ENCODE measurements at regions not wholly inside any gene's neighbourhood (a gene's known extent, or its start where the extent isn't known, plus 50 kb on each side); places are given as distances from the start of the nearest gene placed in this dataset.

DNA sequence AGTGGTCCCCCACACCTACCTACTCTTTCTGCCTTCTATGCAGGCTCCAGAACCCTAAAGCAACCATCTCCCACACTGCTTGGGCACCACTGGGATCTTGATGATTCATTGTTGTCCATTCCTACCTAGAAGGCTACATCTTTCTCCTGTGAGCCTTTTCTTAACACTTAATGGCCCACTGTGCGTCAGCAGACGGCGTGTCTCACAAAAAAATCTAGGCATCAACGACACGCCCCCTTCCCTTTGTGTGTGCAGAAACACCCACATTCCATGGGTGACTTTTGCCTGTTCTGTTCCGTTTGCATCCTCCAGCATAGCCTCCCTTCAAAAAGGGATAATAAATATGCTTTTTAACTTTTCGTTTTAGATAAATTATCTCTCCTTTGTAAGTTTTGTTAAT, 99.7 kb upstream of the CYRIA start:
- H3K4me2 ChIP-seq (ENCODE audit: low read length) = no peak overlapping the region
- H4K20me1 ChIP-seq (ENCODE audit: insufficient read depth, low read length) = no peaks in the 10 kb centered on the region
- no peak overlapping the region for H2AFZ ChIP-seq (ENCODE audit: low read depth, low read length)
- no peaks in the 10 kb centered on the region for H3K79me2 ChIP-seq (ENCODE audit: low read length)
- H3K27ac ChIP-seq (ENCODE audit: low read length) = no peak overlapping the region
- no peaks in the 10 kb centered on the region for H3K36me3 ChIP-seq (replicated peaks; ENCODE audit: low read depth, low read length)
- H3K4me3 ChIP-seq (ENCODE audit: low read length) = no peak overlapping the region
- H3K4me1 ChIP-seq (ENCODE audit: low read length) = peaks cover 7% of the 10 kb centered on the region; the same call in 1 of the 2 replicates
- TF ChIP-seq EZH2phosphoT487 (IDR thresholded peaks at IDR 0.05; ENCODE audit: low read depth) = no peak
- TF ChIP-seq, protein P1, sequence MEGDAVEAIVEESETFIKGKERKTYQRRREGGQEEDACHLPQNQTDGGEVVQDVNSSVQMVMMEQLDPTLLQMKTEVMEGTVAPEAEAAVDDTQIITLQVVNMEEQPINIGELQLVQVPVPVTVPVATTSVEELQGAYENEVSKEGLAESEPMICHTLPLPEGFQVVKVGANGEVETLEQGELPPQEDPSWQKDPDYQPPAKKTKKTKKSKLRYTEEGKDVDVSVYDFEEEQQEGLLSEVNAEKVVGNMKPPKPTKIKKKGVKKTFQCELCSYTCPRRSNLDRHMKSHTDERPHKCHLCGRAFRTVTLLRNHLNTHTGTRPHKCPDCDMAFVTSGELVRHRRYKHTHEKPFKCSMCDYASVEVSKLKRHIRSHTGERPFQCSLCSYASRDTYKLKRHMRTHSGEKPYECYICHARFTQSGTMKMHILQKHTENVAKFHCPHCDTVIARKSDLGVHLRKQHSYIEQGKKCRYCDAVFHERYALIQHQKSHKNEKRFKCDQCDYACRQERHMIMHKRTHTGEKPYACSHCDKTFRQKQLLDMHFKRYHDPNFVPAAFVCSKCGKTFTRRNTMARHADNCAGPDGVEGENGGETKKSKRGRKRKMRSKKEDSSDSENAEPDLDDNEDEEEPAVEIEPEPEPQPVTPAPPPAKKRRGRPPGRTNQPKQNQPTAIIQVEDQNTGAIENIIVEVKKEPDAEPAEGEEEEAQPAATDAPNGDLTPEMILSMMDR (IDR thresholded peaks at IDR 0.05; ENCODE audit: low read depth, low read length) = no peak
- H3K9ac ChIP-seq (ENCODE audit: low read length) = no peak overlapping the region
- no peaks in the 10 kb centered on the region for H3K9me3 ChIP-seq (ENCODE audit: insufficient read depth, low read length)
- H3K27me3 ChIP-seq (ENCODE audit: low read depth, low read length) = peaks cover 11% of the 10 kb centered on the region

DNA sequence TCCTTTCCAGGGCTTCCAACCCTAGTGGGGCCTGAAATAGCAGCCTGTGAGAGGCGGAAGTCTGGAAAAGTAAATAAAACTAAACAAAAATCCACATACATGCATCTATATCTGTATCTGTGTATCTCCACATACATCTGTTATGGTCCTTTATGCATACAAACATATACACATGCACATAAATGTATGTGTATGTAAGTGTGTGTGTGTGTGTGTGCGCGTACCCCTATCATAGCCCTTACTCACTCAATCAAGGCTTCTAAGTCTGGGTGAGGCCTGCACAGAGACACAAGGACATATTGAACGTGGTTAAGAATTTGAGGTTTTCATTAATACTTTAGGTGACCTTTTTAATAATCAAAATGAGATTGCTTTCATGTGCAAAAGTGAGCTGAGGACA, 98.9 kb upstream of the CYRIA start:
- no peak overlapping the region for H3K9ac ChIP-seq (ENCODE audit: low read length)
- no peaks in the 10 kb centered on the region for H4K20me1 ChIP-seq (ENCODE audit: insufficient read depth, low read length)
- no peak for TF ChIP-seq EZH2phosphoT487 (IDR thresholded peaks at IDR 0.05; ENCODE audit: low read depth)
- TF ChIP-seq, protein P1 (IDR thresholded peaks at IDR 0.05; ENCODE audit: low read depth, low read length) = no peak
- no peaks in the 10 kb centered on the region for H3K36me3 ChIP-seq (replicated peaks; ENCODE audit: low read depth, low read length)
- no peak overlapping the region for H2AFZ ChIP-seq (ENCODE audit: low read depth, low read length)
- no peaks in the 10 kb centered on the region for H3K9me3 ChIP-seq (ENCODE audit: insufficient read depth, low read length)
- H3K79me2 ChIP-seq (ENCODE audit: low read length) = no peaks in the 10 kb centered on the region
- H3K4me2 ChIP-seq (ENCODE audit: low read length) = no peak overlapping the region
- H3K4me1 ChIP-seq (ENCODE audit: low read length) = peaks cover 7% of the 10 kb centered on the region; the same call in 1 of the 2 replicates
- no peak overlapping the region for H3K27ac ChIP-seq (ENCODE audit: low read length)
- no peak overlapping the region for H3K4me3 ChIP-seq (ENCODE audit: low read length)
- H3K27me3 ChIP-seq (ENCODE audit: low read depth, low read length) = peaks cover 9% of the 10 kb centered on the region; the same call in 1 of the 2 replicates

DNA sequence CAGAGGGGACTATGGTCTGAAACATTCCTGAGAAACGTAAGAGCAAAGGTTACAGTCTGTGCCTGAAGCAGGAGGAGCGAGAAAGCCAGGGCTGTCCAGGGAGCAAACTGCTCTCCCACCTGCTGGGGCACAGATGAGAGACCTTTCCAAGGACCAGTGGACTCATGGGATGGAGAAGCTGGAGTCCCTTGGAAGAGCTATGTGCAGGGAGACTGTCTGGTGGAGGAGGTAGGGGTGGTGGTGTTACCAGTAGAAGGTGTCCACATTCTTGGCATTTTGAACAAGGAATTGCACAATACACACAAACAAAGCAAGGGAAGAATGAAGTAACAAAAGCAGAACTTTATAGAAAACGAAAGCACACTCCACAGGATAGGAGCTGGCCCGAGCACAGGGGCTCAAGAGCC, 97.9 kb upstream of the CYRIA start:
- Histone ChIP-seq H3K9ac (ENCODE audit: low read length) (no peak overlapping the region), H3K79me2 (ENCODE audit: low read length) (no peaks in the 10 kb centered on the region), H3K4me3 (ENCODE audit: low read length) (no peak overlapping the region), H2AFZ (ENCODE audit: low read depth, low read length) (0 out of 2 replicates have a peak overlapping the region, but pooled peaks have one; percentile 24), H3K27me3 (ENCODE audit: low read depth, low read length) (no peaks in the 10 kb centered on the region), H3K9me3 (ENCODE audit: insufficient read depth, low read length) (no peaks in the 10 kb centered on the region), H3K27ac (ENCODE audit: low read length) (no peak overlapping the region), H3K4me2 (ENCODE audit: low read length) (peak overlapping the region; percentile 40), H3K36me3 (replicated peaks; ENCODE audit: low read depth, low read length) (no peaks in the 10 kb centered on the region), H3K4me1 (ENCODE audit: low read length) (peaks cover 7% of the 10 kb centered on the region; the same call in 1 of the 2 replicates), H4K20me1 (ENCODE audit: insufficient read depth, low read length) (no peaks in the 10 kb centered on the region)
- TF ChIP-seq EZH2phosphoT487 (IDR thresholded peaks at IDR 0.05; ENCODE audit: low read depth) = no peak
- TF ChIP-seq, protein P1 (IDR thresholded peaks at IDR 0.05; ENCODE audit: low read depth, low read length) = no peak

DNA sequence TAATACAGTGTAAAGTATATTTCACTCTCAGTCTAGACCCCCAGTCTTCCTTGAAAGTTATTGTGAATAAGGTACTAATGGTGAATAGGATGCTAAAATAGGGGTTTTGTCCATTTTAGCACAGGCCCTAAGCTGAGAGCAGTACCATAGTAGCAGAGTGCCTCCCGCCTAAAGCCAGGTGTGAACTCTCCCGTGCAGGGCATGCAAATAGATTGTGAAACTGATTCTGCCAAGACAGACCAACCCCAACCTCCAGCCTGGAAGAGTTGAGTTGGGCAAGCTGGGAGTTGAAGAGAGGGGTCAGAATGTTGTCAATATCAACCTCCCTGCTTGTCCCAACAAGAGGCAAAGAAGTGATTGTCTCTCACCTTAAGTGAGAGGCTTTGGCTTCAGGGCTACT, 97.4 kb upstream of the CYRIA start:
- no peak overlapping the region for H3K4me3 ChIP-seq (ENCODE audit: low read length)
- H3K27me3 ChIP-seq (ENCODE audit: low read depth, low read length) = no peaks in the 10 kb centered on the region
- H3K9me3 ChIP-seq (ENCODE audit: insufficient read depth, low read length) = no peaks in the 10 kb centered on the region
- H4K20me1 ChIP-seq (ENCODE audit: insufficient read depth, low read length) = no peaks in the 10 kb centered on the region
- H2AFZ ChIP-seq (ENCODE audit: low read depth, low read length) = no peak overlapping the region
- H3K36me3 ChIP-seq (replicated peaks; ENCODE audit: low read depth, low read length) = no peaks in the 10 kb centered on the region
- TF ChIP-seq, protein P1 (IDR thresholded peaks at IDR 0.05; ENCODE audit: low read depth, low read length) = no peak
- no peak for TF ChIP-seq EZH2phosphoT487 (IDR thresholded peaks at IDR 0.05; ENCODE audit: low read depth)
- no peak overlapping the region for H3K27ac ChIP-seq (ENCODE audit: low read length)
- H3K79me2 ChIP-seq (ENCODE audit: low read length) = no peaks in the 10 kb centered on the region
- H3K4me2 ChIP-seq (ENCODE audit: low read length) = no peak overlapping the region
- H3K9ac ChIP-seq (ENCODE audit: low read length) = no peak overlapping the region
- peaks cover 7% of the 10 kb centered on the region; the same call in 1 of the 2 replicates for H3K4me1 ChIP-seq (ENCODE audit: low read length)
